ENCODE measurements at regions not wholly inside any gene's neighbourhood (a gene's known extent, or its start where the extent isn't known, plus 50 kb on each side); places are given as distances from the start of the nearest gene placed in this dataset.

GRCh38 chr2:71277536-71278103 lies 50.7 kb upstream of the PAIP2B start (continued):
- TF ChIP-seq ZNF426 (tag by site-specific recombination; IDR thresholded peaks at IDR 0.05) (no peak), GLIS2 (tag by site-specific recombination; IDR thresholded peaks at IDR 0.05) (peak; percentile 37; the same call in 1 of the 2 replicates), EGR2 (tag by site-specific recombination; IDR thresholded peaks at IDR 0.05; ENCODE audit: low read depth) (peak; percentile 84), ZNF280D (tag by site-specific recombination; IDR thresholded peaks at IDR 0.05) (no peak), PRDM4 (tag by site-specific recombination; IDR thresholded peaks at IDR 0.05) (no peak), ZNF19 (tag by site-specific recombination; IDR thresholded peaks at IDR 0.05; ENCODE audit: low read depth) (no peak), ZIC2 (tag by site-specific recombination; IDR thresholded peaks at IDR 0.05) (peak; percentile 69), ZNF530 (tag by site-specific recombination; IDR thresholded peaks at IDR 0.05; ENCODE audit: low read depth) (no peak), YY1 (tag by site-specific recombination; IDR thresholded peaks at IDR 0.05) (no peak), ZNF654 (tag by site-specific recombination; IDR thresholded peaks at IDR 0.05; ENCODE audit: low read depth) (no peak), ZNF510 (tag by site-specific recombination; IDR thresholded peaks at IDR 0.05; ENCODE audit: insufficient replicate concordance) (no peak), ZBTB49 (tag by site-specific recombination; IDR thresholded peaks at IDR 0.05; ENCODE audit: low read depth) (no peak), ZBTB48 (tag by site-specific recombination; IDR thresholded peaks at IDR 0.05) (peak; percentile 82), GLI2 (tag by site-specific recombination; IDR thresholded peaks at IDR 0.05; ENCODE audit: borderline replicate concordance, low read depth) (no peak), ZNF324 (tag by site-specific recombination; IDR thresholded peaks at IDR 0.05) (no peak), ZNF202 (tag by site-specific recombination; IDR thresholded peaks at IDR 0.05; ENCODE audit: borderline replicate concordance) (no peak), ZNF610 (tag by site-specific recombination; IDR thresholded peaks at IDR 0.05; ENCODE audit: borderline replicate concordance) (no peak), ZNF626 (tag by site-specific recombination; IDR thresholded peaks at IDR 0.05) (no peak), ZNF488 (tag by site-specific recombination; IDR thresholded peaks at IDR 0.05) (no peak), GLIS1 (tag by site-specific recombination; IDR thresholded peaks at IDR 0.05) (peak; percentile 61; the same call in 1 of the 2 replicates), ZSCAN4 (tag by site-specific recombination; IDR thresholded peaks at IDR 0.05) (no peak), ZNF274 (IDR thresholded peaks at IDR 0.05; ENCODE audit: low read length) (no peak), ZNF274 (tag by site-specific recombination; IDR thresholded peaks at IDR 0.05; ENCODE audit: borderline replicate concordance) (no peak), ZNF112 (tag by site-specific recombination; IDR thresholded peaks at IDR 0.05) (no peak), ZNF174 (tag by site-specific recombination; IDR thresholded peaks at IDR 0.05) (no peak), TRIM28 (IDR thresholded peaks at IDR 0.05; ENCODE audit: borderline replicate concordance, low read length) (peak; percentile 35; the same call in 1 of the 2 replicates), ZNF544 (tag by site-specific recombination; IDR thresholded peaks at IDR 0.05) (no peak), ZNF596 (tag by site-specific recombination; IDR thresholded peaks at IDR 0.05) (no peak)
